ENCODE measurements at regions not wholly inside any gene's neighbourhood (a gene's known extent, or its start where the extent isn't known, plus 50 kb on each side); places are given as distances from the start of the nearest gene placed in this dataset.

- peak in 2 of 3 donors; percentile 14 to 36 for DNase-seq
- TF ChIP-seq CTCF (IDR thresholded peaks at IDR 0.05; ENCODE audit: control extremely low read depth, extremely low read depth) = no peak
- H3K27ac ChIP-seq (ENCODE audit: low read depth in 1 of 2, low read length in 1 of 2) = no peak overlapping the region
- no peak overlapping the region for H3K9ac ChIP-seq (ENCODE audit: insufficient read depth in 1 of 2, low read length in 2 of 2)
- no peaks in the 10 kb centered on the region for H3K36me3 ChIP-seq (ENCODE audit: control insufficient read depth in 4 of 4, insufficient read depth in 4 of 4, low read length in 4 of 4)
- H3K4me1 ChIP-seq (ENCODE audit: control insufficient read depth in 5 of 5, insufficient read depth in 5 of 5, low read length in 5 of 5) = peaks cover 0 to 6% (median 0%) of the 10 kb centered on the region in 5 donors
- WGBS, 2 donors = 87 to 89% methylated on average over 9 of the region's 9 CpGs
- H3K9me3 ChIP-seq (ENCODE audit: control insufficient read depth in 4 of 4, insufficient read depth in 3 of 4, low read length in 3 of 4) = no peaks in the 10 kb centered on the region
- no peaks in the 10 kb centered on the region for H3K27me3 ChIP-seq (ENCODE audit: control insufficient read depth in 3 of 3, insufficient read depth in 3 of 3, low read length in 2 of 3)
- H3K4me3 ChIP-seq = no peak overlapping the region
- no peak for ATAC-seq (ENCODE audit: insufficient read depth, low FRiP score)
Measured at GRCh38 chr12:77591959-77592743, 238.5 kb upstream of the NAV3 start.

- ATAC-seq (ENCODE audit: insufficient read depth, low FRiP score) = no peak
- Histone ChIP-seq H3K27ac (ENCODE audit: low read depth in 1 of 2, low read length in 1 of 2) (no peak overlapping the region), H3K36me3 (ENCODE audit: control insufficient read depth in 4 of 4, insufficient read depth in 4 of 4, low read length in 4 of 4) (no peaks in the 10 kb centered on the region), H3K27me3 (ENCODE audit: control insufficient read depth in 3 of 3, insufficient read depth in 3 of 3, low read length in 2 of 3) (no peaks in the 10 kb centered on the region), H3K4me3 (no peak overlapping the region), H3K9ac (ENCODE audit: insufficient read depth in 1 of 2, low read length in 2 of 2) (no peak overlapping the region), H3K9me3 (ENCODE audit: control insufficient read depth in 4 of 4, insufficient read depth in 3 of 4, low read length in 3 of 4) (no peaks in the 10 kb centered on the region), H3K4me1 (ENCODE audit: control insufficient read depth in 5 of 5, insufficient read depth in 5 of 5, low read length in 5 of 5) (peaks cover 0 to 6% (median 0%) of the 10 kb centered on the region in 5 donors)
- peak; percentile 13 to 55 (median 37) for DNase-seq
- TF ChIP-seq CTCF (IDR thresholded peaks at IDR 0.05; ENCODE audit: control extremely low read depth, extremely low read depth) = no peak
- 70 to 88% methylated on average over 4 of the region's 4 CpGs for WGBS, 2 donors
Measured at GRCh38 chr12:77590306-77590705, 240.4 kb upstream of the NAV3 start.

- Histone ChIP-seq H3K9me3 (ENCODE audit: control insufficient read depth in 4 of 4, insufficient read depth in 3 of 4, low read length in 3 of 4) (peaks cover 0 to 2% (median 0%) of the 10 kb centered on the region in 4 donors), H3K27ac (ENCODE audit: low read depth in 1 of 2, low read length in 1 of 2) (no peak overlapping the region), H3K36me3 (ENCODE audit: control insufficient read depth in 4 of 4, insufficient read depth in 4 of 4, low read length in 4 of 4) (no peaks in the 10 kb centered on the region), H3K9ac (ENCODE audit: insufficient read depth in 1 of 2, low read length in 2 of 2) (no peak overlapping the region), H3K4me1 (ENCODE audit: control insufficient read depth in 5 of 5, insufficient read depth in 5 of 5, low read length in 5 of 5) (no peaks in the 10 kb centered on the region), H3K4me3 (no peak overlapping the region), H3K27me3 (ENCODE audit: control insufficient read depth in 3 of 3, insufficient read depth in 3 of 3, low read length in 2 of 3) (no peaks in the 10 kb centered on the region)
- DNase-seq (no peak), ATAC-seq (ENCODE audit: insufficient read depth, low FRiP score) (no peak)
- no peak for TF ChIP-seq CTCF (IDR thresholded peaks at IDR 0.05; ENCODE audit: control extremely low read depth, extremely low read depth)
- 86 to 88% methylated on average over 3 of the region's 3 CpGs for WGBS, 2 donors
Measured at GRCh38 chr12:77584860-77585259, 245.8 kb upstream of the NAV3 start.

Measured in lung (tissue), 11 donors.